ENCODE measurements at regions not wholly inside any gene's neighbourhood (a gene's known extent, or its start where the extent isn't known, plus 50 kb on each side); places are given as distances from the start of the nearest gene placed in this dataset.
"Not testable (repeated sequence)": the region's sequence is repeated elsewhere in the genome, so short reads cannot be mapped to it uniquely, and the experiment has no call there.

DNA sequence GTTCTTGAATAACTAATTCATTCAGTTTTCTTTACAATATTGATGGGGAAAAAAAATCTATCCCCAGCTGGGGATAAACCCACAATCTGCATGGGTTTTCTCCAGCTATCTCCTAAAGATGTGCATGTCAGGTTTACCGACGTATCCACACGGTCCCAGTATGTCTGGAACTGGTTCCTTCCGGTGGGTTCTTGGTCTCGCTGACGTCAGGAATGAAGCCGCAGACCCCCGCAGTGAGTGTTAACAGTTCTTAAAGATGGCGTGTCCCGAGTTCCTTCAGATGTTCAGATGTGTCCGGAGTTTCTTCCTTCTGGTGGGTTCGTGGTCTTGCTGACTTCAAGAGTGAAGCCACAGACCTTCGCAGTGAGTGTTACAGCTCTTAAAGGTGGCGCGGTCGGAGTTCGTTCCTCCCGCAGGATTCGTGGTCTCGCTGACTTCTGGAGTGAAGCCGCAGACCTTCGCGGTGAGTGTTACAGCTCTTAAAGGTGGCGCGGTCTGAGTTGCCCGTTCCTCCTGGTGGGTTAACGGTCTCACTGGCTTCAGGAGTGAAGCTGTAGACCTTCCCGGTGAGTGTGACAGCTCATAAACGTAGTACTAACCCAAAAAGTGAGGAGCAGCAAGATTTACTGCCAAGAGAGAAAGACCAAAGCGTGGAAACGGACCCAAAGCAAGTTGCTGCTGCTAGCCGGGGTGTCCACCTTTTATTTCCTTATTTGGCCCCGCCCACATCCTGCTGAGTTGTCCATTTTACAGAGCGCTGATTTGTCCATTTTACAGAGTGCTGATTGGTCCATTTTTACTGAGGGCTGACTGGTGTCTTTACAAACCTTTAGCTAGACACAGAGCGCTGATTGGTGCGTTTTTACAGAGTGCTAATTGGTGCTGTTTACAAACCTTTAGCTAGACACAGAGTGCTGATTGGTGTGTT is 195.1 kb upstream of the NR2F2 start:
- no peak for DNase-seq

DNA sequence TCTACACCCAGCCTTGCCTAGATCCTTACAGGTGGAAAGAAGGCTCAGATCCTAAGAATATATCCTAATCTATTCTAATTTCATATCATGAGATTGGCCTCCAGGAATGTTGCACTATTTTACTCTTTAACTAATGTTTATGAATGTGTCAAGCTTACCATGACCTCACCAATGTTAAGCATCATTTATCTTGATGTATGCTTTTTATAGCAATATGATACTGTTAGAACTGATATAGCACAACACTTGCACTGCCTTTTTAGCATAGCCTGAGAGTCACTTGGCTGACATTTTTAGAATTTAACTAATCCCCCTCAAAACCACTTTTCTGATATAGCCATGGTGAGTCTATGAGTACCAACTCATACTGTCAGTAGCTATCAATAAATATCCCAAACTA is 191.5 kb upstream of the NR2F2 start:
- no peak for DNase-seq

DNA sequence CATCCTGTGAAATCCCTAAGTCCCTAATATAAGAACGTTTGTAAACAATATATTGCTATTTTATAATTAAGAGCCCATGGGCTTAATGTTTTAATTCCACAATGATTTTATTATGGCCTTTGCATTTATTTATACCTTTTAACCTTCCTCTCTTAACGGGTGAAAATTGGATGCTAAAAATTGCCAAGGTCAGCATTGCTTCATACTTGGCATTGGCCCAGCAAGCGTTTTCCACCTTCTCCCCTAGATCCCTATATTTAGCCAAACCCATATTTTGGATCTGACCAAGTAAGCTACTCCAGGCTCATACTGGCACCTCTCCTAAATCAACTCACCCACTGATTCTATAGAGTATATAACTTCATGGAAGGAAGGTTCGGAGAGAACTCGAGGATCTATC is 188.0 kb upstream of the NR2F2 start:
- no peak for DNase-seq

DNA sequence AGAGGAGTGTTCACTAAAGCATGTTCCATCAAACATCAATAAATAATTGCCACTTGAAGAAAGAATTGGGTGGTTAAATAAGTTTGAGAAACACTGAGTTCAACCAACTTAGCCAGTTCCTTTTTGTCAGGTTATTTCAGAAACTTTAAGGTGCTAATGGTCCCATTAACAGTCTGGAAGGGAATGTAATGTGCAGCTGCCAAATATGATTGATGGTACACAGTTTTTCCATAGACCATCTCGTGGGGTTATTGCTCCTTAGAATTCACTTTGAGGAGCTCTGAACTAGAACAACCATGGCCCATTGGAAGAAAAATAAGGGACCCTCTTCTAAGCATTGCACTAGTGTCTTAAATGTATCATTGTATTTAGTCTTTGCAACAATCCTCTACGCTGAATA is 185.8 kb upstream of the NR2F2 start:
- DNase-seq: no peak

DNA sequence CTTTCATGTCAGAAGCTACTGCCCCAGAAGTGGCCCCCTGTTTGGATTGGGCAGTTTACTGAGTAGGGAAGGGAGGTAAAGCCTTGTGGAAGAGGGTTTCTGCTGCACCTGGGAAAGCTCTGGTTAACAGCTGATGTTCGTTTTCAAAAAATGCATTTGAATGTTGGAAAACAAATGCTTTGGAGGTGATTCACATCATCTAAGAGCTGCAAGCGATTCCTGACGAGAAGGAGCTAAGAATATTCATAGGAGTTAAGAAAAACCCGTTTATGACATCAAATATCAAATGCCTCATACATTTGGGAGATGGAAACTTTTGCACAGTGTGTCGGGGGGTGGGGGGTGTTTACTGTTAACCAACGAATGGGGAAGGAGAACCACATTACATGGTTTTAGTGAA is 183.8 kb upstream of the NR2F2 start:
- DNase-seq: no peak

DNA sequence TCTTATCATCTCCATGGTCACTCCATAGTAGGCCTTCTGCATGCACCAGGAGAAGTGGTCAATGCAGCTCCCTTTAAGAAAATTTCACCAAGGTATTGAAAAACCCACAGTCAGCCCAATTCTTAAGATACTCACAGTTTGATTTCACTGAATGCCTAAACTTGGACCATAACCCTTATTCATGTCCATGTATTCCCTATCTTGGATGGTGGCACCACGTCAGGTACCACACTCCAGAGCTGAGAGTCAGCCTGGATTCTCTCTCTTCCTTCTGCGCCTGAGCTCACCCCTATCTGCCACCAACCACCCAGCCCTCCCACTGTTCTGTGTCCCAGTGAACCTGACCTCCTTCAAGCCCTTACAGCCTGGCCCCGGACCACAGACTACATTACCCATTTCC is 183.2 kb upstream of the NR2F2 start:
- DNase-seq: no peak

DNA sequence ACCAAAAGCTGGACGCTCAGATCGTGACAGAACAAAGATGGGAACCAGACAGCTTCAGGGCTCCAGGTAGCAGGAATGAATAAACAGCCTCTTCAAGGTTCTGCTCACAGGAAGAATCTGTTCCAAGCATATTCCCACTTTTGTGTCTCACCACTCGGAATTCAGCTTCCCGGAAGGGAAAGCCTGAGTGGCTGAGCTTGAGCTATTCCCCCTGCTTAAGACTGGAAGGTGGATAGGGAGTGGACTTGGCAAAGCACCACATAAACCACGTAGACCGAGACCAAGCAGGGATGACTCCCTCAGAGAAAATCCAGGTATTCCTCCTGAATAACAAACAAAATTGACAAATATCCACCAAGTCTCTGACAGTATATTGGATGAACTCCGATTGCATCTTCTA is 180.2 kb upstream of the NR2F2 start:
- no peak for DNase-seq

DNA sequence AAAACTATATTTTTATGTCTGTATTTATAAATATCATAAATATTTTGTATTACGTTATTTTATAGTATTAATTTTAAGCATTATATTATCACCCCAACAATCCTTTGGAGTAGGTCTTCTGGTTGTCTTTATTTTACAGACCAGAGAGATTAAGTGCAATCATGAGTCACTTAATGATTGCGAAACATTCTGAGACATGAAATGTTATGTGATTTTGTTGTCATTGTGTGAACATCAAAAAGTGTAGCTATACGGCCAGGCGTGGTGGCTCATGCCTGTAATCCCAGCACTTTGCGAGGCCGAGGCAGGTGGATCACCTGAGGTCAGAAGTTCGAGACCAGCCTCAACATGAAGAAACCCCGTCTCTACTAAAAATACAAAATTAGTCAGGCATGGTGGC is 178.8 kb upstream of the NR2F2 start:
- peak; percentile 6 for DNase-seq

DNA sequence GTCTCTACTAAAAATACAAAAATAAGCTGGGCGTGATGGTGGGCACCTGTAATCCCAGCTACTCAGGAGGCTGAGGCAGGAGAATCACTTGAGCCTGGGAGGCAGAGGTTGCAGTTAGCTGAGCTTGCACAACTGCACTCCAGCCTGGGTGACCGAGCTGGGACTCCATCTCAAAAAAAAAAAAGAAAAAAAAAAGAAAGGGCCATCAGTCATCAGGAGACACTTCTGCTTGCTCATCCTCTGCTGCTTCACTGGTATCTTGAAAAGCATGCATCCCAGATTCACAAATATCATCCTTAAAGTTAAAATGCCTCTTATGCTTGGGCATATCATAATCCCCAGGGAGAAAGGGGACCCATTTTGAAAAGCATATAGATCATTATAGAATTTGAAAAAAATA is 176.6 kb upstream of the NR2F2 start:
- DNase-seq: no peak

DNA sequence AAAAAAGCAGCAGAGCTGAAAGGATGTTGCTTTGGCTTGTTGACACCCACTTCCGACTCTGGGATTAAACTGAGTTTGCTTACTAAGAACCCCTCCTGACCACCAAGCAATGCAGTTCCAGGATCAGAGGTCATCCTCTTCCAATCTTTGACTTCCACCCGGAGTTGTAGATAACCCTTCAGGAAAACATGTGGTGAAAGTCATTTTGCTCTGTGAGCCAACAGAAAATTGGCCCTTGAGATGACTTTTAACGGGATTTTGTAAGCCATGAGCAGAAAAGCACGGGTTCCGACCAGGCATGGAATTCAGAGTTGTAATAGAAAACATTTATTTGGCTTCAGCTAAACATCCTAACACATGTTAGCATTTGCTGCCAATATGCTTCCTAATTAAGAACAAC is 171.6 kb upstream of the NR2F2 start:
- no peak for DNase-seq

DNA sequence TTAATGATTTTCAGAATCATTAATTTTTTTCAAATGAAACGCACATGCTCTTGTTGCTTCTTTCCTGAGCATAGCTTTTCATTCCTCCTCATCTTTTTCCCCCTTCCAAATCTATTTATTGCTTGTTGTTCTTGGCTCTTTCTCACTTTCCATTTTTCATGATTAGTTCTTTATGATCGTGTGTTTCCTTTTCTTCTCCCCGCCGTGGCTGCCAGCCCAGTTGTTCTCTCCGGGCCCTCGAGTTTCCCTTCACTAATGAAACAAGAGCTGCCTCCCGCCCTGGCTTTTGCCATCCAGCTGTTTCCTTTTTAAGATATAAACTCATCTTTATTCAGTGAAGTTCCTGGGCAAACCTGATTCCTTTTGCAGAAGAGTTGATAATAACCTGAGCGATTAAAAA is 170.2 kb upstream of the NR2F2 start:
- no peak for DNase-seq

DNA sequence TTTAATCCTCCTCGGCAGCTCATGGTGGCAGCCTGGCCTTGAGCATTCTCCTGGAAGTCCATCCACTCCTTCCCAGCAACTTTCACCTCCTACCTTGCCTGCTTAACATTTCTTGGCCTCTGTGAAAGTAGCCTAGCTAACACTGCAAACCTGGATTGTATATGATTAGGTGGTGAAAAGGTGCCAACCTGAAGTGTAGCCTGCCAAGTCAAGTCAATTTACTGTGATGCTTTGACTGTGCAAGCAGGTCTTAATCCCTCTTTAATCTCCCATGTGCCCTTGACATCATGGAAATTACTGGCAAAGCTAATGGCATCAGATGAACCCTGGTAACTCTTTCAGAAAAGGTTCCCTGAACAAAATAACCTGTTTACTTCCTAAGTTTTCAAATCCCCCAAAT is 169.7 kb upstream of the NR2F2 start:
- DNase-seq: no peak

DNA sequence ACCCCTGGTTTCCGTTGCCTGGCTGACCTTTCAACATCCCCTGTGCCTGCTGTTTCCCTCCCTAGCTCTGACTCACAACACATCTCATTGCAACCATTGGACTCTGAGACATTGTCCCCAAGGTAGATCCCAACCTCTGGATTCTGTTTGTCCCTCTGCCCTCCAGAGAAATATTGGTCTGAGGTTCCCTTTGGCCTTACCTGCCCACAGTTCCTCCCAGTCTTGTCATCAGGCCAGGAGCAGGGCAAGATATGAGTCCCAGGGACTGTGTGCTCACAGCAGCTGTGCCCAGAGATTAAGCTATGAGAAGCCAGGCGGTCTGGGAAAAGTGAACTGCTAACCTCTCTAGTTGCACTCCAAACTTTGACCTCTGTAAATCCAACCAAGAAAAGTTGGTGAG is 168.2 kb upstream of the NR2F2 start:
- DNase-seq: no peak

DNA sequence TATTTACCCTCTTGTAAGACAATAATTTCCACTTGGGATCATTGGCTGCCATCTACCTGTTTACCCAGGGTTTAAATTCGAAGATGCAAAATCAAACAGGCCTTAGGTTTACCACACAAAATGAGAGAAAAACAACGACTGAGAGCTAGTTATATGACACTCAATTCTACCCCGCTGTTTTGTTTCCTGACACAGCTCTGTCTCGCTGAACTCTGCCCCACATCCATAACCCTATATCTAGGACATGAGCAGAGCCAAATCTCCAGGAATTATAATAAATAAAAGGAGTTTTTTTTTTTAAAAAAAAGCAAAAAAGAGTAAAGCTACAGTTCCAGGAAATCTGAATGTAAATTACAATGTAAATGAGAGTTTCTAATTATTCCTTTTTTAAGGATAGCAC is 165.4 kb upstream of the NR2F2 start:
- no peak for DNase-seq

DNA sequence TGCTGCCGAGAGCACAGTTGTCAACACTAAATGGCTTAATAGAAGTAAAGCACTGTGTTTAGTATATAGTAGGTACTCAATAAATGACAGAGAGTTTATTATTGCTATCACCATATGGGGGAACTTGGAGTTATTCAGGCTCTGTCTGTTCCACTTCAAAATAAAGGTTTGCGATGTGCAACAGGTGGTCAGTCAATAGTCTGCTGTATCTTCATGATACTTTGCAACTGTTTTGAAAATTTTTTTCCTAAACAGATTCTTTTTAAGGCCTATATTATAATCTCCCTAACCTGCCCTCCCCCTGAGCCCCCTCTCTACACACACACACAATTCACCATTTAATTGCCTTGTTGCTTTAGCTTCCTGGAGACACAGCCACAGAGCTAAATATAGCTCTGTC is 164.7 kb upstream of the NR2F2 start:
- no peak for DNase-seq

DNA sequence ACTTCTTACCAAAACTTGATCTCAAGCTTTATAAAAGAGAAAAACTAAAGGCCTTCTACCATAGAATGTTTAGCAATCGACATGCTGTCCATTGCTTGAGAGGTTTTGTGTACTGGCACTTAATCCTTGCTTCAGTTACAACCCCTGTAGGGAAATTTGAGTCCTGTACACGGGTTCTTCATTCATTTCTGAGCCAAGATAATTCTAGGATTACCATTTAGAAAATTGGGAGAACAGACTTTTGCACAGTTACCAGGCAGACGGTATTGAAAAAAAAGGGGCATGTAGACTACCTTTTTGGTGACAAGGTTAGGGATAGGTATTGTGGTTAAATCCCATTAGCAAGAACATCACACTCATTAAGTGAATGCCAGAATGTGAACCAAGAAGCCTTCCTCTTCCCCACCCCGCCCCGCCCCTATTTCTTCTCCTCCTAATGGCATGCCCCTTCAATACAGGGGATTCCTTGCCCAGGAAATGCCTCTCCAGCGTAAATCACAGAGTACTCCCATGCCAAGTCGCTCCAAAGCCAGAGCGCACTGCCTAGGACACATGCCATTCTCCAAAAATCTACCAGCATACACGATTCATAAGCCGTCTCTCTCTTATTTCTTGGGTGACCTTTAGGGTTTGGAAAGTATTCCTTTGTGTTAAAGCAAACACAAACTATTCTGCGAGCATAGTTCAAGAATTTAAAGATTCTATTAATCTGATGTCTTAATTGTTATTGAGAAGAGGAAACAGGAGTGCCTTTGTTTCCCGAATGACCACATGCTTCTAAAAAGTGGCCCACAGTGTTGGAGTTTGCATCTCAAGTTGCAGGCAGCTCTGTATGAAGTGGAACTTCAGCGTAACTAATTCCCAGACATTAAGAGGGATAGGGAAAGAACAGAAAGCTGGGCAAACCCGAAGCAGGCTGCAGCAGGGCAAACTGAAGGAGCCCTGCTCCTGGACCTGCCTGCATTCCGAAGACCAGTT is 164.0 kb upstream of the NR2F2 start:
- DNase-seq: no peak

DNA sequence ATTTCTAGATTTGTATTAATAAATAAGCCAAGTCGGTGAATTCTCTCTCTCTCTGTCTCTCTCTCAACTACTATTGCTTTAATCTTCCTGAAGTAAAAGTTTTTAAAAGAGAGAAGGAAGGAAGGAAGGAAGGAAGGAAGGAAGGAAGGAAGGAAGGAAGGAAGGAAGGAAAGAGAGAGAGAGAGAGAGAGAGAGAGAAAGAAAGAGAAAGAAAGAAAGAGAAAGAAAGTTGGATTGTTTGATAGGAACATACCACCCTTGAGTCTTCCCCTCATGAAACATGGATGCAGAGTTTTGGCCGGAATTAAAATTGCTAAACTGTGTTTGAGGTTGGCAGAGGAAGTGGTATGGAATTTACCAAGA is 159.9 kb upstream of the NR2F2 start:
- DNase-seq: not testable (repeated sequence)

DNA sequence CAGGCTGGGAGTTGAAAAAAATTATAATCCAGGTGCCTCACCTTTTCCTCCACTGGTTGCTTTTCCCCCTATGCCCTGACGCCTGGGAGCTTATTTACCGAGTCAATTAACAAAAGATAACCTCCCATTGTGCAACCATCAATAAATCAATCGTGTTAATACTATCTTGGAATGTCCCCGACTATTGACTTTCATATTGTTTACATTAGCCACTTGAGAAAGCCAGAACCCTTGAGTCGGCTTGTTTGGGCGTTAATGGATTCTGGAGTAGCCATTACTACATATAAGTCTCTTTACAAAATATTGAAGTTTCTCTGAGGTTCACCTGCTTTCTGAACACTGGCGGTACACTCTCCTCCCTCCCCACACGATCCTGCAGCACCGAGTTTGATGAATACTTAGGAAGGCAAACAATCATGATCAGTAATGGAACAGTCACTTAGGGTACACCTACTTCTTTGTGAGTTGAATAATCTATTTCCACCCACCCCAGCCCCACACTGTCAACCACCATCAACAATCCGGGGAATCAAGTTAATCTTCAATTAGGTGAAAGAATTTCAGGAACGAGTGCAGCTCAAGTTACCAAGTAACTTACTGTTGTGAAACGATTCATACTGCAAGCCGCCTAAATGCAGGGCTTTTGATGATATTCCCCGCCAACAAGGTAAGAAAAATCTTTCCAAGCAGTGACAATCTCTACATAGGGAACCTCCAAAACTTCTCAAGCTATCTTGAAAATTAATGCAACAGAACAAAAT is 159.3 kb upstream of the NR2F2 start:
- DNase-seq: no peak

DNA sequence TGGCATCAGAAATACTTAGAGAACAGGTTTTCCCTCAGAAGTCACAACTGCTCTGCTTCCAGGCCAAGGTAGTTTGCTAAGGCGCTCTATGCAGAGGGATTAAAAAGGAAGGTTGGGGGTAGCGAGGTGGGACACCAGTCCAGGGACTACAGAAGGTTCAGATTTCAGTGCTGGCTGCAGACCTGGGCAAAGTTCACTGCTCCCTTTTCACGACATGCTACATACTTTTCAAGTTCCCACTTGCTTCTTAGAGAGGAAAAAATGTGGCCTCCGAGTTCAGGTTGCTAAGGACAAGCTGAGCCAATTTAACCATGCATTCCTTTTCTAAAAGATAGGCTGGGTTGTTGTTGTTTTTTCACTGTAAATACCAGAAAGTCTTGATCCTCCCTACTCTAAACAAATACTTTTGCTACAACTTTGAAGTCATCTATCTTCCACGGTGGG is 158.6 kb upstream of the NR2F2 start:
- DNase-seq: no peak

DNA sequence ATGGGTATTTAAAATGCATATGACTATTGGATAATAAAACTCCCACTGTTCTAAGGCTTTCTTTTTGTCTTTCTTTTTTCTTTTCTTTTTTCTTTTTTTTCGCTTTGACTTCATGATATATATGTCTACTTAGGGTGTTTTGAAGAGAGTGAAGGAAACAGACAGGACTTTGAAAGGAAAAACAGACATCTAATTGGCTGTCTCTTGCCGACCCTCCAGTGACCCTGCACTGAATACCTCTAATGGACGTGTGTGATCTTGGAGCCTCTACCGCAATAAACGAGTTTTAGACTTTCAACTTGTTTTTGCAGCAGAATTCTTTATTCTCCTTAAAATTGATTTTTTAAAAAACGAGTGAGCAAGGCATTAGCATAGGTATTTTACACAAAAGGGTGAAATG is 158.1 kb upstream of the NR2F2 start:
- no peak for DNase-seq

DNA sequence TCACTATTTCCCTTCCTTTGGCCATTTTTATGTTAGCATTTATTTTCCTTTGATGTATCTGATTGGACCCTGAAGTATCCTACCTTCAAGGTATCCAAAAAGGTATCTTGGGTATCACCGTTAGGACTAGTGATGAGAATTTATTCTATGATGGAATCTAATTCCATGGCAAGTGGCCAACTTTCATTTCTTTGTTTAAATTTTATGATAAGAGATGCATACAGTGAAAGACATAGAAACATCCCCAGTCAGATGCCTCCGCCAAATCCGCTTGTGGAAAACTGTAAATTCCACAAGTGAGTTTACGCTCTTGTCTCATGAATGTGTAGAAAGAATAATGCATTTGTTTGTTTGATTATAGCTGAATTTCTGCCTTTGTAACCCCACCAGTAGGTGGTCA is 153.7 kb upstream of the NR2F2 start:
- DNase-seq: no peak

DNA sequence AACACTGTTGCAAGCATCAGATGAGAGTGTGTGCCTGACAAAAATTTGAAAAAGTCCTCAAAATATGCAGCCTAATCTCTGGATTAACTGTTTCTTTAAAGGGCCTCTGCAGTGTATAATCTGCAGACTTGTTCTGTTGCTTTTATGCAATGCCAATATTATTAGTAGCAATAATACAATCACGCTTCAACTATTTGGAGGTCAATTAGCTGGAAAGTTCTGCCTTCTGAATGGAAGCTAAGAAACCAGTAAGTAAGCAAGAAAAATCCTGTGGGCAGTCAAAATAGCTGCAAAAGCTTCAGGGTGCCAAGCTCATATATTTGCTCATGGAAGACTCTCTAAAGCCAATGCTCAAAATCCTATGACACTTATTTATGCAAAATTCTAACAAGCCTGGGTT is 153.2 kb upstream of the NR2F2 start:
- DNase-seq: no peak

DNA sequence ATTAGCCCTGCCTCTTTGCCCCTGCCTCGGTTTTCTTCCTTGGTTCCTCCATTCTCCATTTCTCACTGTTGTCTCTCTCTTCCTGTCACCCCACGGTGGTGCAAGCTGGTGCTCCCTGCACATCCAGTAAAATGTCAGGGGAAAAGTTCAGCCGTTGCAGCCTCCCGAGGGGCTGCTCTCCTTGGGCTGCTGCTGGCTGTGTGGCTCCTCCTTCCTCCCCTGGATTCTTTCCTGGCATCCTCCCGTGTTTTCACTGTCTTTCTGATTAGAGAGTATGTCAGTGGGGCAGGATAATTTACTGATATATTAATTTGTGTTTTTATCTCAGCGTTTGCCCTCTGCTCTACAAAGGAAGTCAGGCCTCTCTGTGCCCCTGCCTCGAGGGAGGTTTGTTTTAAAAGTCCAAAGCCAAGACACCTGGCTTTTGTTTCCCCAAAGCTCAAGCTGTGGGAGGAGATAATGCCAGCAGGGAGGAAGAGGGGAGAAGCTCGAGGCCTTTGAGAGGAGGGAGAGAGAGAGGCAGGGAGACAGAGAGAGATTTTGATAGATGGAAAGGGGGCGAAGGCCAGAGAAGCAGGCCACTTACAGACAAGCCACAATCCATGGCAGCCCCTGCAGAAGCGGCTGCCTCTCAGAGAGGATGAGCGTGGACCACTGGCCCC is 150.3 kb upstream of the NR2F2 start:
- no peak for DNase-seq

Data from suppressor macrophage treated with lipopolysaccharide for 4 hours (primary cell).